CD14-positive monocyte (primary cell): ENCODE measurements at regions not wholly inside any gene's neighbourhood (a gene's known extent, or its start where the extent isn't known, plus 50 kb on each side); places are given as distances from the start of the nearest gene placed in this dataset.

Experiments used
- DNase-seq, 3 donors: peaks; one replicate each; pipeline ENCODE4 v3.0.0-alpha.2; 2011 to 2022
- H2AFZ ChIP-seq: 2 replicates; pipeline ENCODE4 v1.6.0; 2012; ENCODE audit warnings: mild to moderate bottlenecking, low read depth, low read length, inconsistent platforms; ENCODE audit not compliant: insufficient read depth, poor library complexity, severe bottlenecking
- H3K27ac ChIP-seq, 2 donors: 1 replicate in 1 of 2; 2 replicates in 1 of 2; pipeline ENCODE4 v1.5.1; 2012 to 2013; ENCODE audit warnings: low read length in 2 of 2, control low read depth in 1 of 2, inconsistent platforms in 1 of 2, low read depth in 1 of 2, mild to moderate bottlenecking in 1 of 2
- H3K27me3 ChIP-seq, 2 donors: one replicate each; pipeline versions ENCODE4 v1.6.0 to v1.6.1; 2011 to 2013; ENCODE audit warnings: low read length in 2 of 2; ENCODE audit not compliant: control insufficient read depth in 2 of 2, insufficient read depth in 2 of 2
- H3K36me3 ChIP-seq, 2 donors: replicated peaks in 1 of 2; 1 replicate in 1 of 2; 2 replicates in 1 of 2; pipeline versions ENCODE4 v1.5.1 to v1.6.1; 2012 to 2013; ENCODE audit warnings: low read length in 2 of 2, control low read depth in 1 of 2, inconsistent platforms in 1 of 2, mild to moderate bottlenecking in 1 of 2; ENCODE audit not compliant: insufficient read depth in 2 of 2, control insufficient read depth in 1 of 2
- H3K4me1 ChIP-seq, 2 donors: 1 replicate in 1 of 2; 2 replicates in 1 of 2; pipeline versions ENCODE4 v1.5.1 to v1.6.1; 2012 to 2013; ENCODE audit warnings: low read length in 2 of 2, control low read depth in 1 of 2, inconsistent platforms in 1 of 2, mild to moderate bottlenecking in 1 of 2, moderate library complexity in 1 of 2; ENCODE audit not compliant: insufficient read depth in 2 of 2, control insufficient read depth in 1 of 2
- H3K4me2 ChIP-seq: replicated peaks from 2 replicates; pipeline ENCODE3; 2012; ENCODE audit warnings: low read length, moderate library complexity, mild to moderate bottlenecking; ENCODE audit not compliant: poor library complexity, severe bottlenecking; ENCODE audit errors: extremely low read depth
- H3K4me3 ChIP-seq, 3 experiments: fragments of 200-600 bp in 1 of 3; sonication (generic) in 1 of 3; replicated peaks in 1 of 3; 1 replicate in 2 of 3; 2 replicates in 1 of 3; pipeline ENCODE4 v1.5.1; 2011 to 2013; ENCODE audit warnings: low read length in 3 of 3, mild to moderate bottlenecking in 3 of 3, control low read depth in 2 of 3, low read depth in 2 of 3, inconsistent platforms in 1 of 3, moderate library complexity in 1 of 3
- H3K79me2 ChIP-seq: 2 replicates; pipeline ENCODE4 v1.6.0; 2012; ENCODE audit warnings: mild to moderate bottlenecking, control low read depth, inconsistent platforms, low read length, moderate library complexity; ENCODE audit not compliant: insufficient read depth
- H3K9ac ChIP-seq: 2 replicates; pipeline ENCODE4 v1.6.0; 2017; ENCODE audit warnings: low read length, mild to moderate bottlenecking; ENCODE audit not compliant: insufficient read depth, poor library complexity, severe bottlenecking
- H3K9me3 ChIP-seq, 2 donors: replicated peaks in 1 of 2; 1 replicate in 1 of 2; 2 replicates in 1 of 2; pipeline versions ENCODE4 v1.5.1 to v1.6.1; 2012 to 2013; ENCODE audit warnings: low read length in 2 of 2, control low read depth in 1 of 2; ENCODE audit not compliant: control insufficient read depth in 1 of 2, insufficient read depth in 1 of 2
- H4K20me1 ChIP-seq: 2 replicates; pipeline ENCODE4 v1.6.0; 2012; ENCODE audit warnings: mild to moderate bottlenecking, low read length, control low read depth, moderate library complexity; ENCODE audit not compliant: insufficient read depth
- H3K27ac Mint-ChIP-seq, 7 donors: one replicate each; pipeline ENCODE4 v1.8.0; 2020; ENCODE audit warnings: mild to moderate bottlenecking in 7 of 7, mixed read lengths in 7 of 7, moderate library complexity in 6 of 7, inconsistent platforms in 2 of 7
- H3K27me3 Mint-ChIP-seq, 3 donors: one replicate each; pipeline ENCODE4 v1.8.0; 2021 to 2022; ENCODE audit warnings: low read depth in 3 of 3, mild to moderate bottlenecking in 3 of 3, mixed read lengths in 3 of 3, moderate library complexity in 3 of 3, inconsistent platforms in 1 of 3
- H3K36me3 Mint-ChIP-seq, 2 donors: one replicate each; pipeline ENCODE4 v1.8.0; 2020; ENCODE audit warnings: mixed read lengths in 2 of 2, inconsistent platforms in 1 of 2, mild to moderate bottlenecking in 1 of 2
- H3K4me1 Mint-ChIP-seq: one replicate; pipeline ENCODE4 v1.8.0; 2020; ENCODE audit warnings: mild to moderate bottlenecking, mixed read lengths
- H3K4me3 Mint-ChIP-seq, 2 donors: one replicate each; pipeline ENCODE4 v1.8.0; 2020; ENCODE audit warnings: mild to moderate bottlenecking in 2 of 2, mixed read lengths in 2 of 2, moderate library complexity in 1 of 2
- H3K9me3 Mint-ChIP-seq, 7 donors: one replicate each; pipeline ENCODE4 v1.8.0; 2020 to 2022; ENCODE audit warnings: mixed read lengths in 7 of 7, mild to moderate bottlenecking in 6 of 7, moderate library complexity in 6 of 7, inconsistent platforms in 2 of 7
- WGBS: methylation state at CpG from one replicate; pipeline ENCODE4 v1.1.5; 2013; ENCODE audit warnings: missing lambda C conversion rate; ENCODE audit not compliant: insufficient coverage; 5-methylcytosine and 5-hydroxymethylcytosine counted together
- intact Hi-C, 2 donors: fragments of 100-400 bp; cut with micrococcal nuclease; formaldehyde crosslinking; loops; one replicate each; pipeline versions ENCODE4 v1.15.0 to v1.15.1; 2023
- TF ChIP-seq, protein P1 (sequence below): fragments of 200-600 bp; IDR thresholded peaks from one replicate; pipeline ENCODE4 v1.8.0; 2022; ENCODE audit warnings: antibody characterized with exemption, mild to moderate bottlenecking

DNA sequence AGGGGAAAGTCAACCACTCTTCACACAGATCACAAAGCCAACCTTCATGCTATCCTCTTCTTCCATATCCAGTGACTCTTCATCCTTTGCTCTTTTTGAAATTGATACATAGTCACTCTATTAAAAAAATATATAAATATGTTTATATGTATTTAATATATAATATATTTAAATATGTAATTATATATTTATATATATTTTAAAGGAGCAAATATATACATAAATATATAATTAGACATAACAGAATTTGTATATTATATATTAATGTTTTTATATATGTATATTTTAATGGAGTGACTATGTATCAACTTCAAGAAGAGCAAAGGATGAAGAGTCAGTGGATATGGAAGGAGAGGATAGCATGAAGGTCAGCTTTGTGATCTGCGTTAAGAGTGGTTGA, 374.9 kb downstream of the CDH9 start:
- H3K27ac ChIP-seq, result no peak overlapping the region
- no peak overlapping the region for H3K4me3 ChIP-seq
- intact Hi-C loops, result no loop called here
- no peaks in the 10 kb centered on the region for H3K27me3 Mint-ChIP-seq
- DNase-seq, result no peak
- no peak overlapping the region for H3K27ac Mint-ChIP-seq
- no peaks in the 10 kb centered on the region for H3K27me3 ChIP-seq
- H3K4me1 Mint-ChIP-seq, result no peaks in the 10 kb centered on the region
- no peaks in the 10 kb centered on the region for H3K36me3 Mint-ChIP-seq
- peaks cover 23 to 27% of the 10 kb centered on the region in 2 donors for H3K9me3 ChIP-seq
- H3K9ac ChIP-seq, result no peak overlapping the region
- no peak overlapping the region for H2AFZ ChIP-seq
- WGBS, result no CpG with 5 or more reads among the region's 1 CpG
- no peaks in the 10 kb centered on the region for H4K20me1 ChIP-seq
- no peaks in the 10 kb centered on the region for H3K79me2 ChIP-seq
- no peak overlapping the region for H3K4me3 Mint-ChIP-seq
- no peaks in the 10 kb centered on the region for H3K36me3 ChIP-seq
- no peaks in the 10 kb centered on the region for H3K4me1 ChIP-seq
- TF ChIP-seq, protein P1, sequence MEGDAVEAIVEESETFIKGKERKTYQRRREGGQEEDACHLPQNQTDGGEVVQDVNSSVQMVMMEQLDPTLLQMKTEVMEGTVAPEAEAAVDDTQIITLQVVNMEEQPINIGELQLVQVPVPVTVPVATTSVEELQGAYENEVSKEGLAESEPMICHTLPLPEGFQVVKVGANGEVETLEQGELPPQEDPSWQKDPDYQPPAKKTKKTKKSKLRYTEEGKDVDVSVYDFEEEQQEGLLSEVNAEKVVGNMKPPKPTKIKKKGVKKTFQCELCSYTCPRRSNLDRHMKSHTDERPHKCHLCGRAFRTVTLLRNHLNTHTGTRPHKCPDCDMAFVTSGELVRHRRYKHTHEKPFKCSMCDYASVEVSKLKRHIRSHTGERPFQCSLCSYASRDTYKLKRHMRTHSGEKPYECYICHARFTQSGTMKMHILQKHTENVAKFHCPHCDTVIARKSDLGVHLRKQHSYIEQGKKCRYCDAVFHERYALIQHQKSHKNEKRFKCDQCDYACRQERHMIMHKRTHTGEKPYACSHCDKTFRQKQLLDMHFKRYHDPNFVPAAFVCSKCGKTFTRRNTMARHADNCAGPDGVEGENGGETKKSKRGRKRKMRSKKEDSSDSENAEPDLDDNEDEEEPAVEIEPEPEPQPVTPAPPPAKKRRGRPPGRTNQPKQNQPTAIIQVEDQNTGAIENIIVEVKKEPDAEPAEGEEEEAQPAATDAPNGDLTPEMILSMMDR, result no peak
- H3K9me3 Mint-ChIP-seq, result peaks cover 0 to 14% (median 9%) of the 10 kb centered on the region in 7 donors
- H3K4me2 ChIP-seq, result no peak overlapping the region

DNA sequence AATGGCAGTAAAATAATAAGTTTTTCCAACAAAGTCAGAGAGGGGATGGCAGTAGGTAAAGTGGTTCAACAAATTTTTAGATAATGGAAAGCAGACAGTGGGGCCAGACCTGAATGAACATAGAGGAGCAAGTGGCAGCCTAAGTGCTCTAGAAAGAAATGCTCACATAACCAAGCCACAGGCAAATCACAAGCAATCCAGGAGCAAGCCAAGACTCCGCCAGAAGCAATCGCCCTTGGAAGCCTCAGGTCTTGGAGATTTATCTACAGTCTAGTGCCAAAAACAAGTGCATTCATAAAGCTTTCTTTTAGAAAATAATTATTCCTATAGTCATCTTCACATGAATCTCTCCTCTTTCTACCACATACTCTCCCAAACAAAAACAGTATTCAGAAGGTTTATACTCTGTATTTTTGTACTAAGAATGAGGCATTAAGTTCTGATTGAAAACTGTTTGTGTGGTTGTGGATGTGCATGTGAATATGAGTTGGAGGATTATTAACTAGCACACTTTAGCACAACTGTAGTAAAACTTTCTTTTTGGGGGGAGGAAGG, 375.5 kb downstream of the CDH9 start:
- TF ChIP-seq, protein P1, result no peak
- Histone ChIP-seq H3K4me3 (no peak overlapping the region), H2AFZ (no peak overlapping the region), H3K4me1 (no peaks in the 10 kb centered on the region), H3K79me2 (no peaks in the 10 kb centered on the region), H3K9ac (no peak overlapping the region), H3K4me2 (no peak overlapping the region), H4K20me1 (no peaks in the 10 kb centered on the region), H3K9me3 (peaks cover 27 to 29% of the 10 kb centered on the region in 2 donors), H3K27ac (no peak overlapping the region), H3K27me3 (no peaks in the 10 kb centered on the region), H3K36me3 (no peaks in the 10 kb centered on the region)
- Mint-ChIP-seq H3K27ac (no peak overlapping the region), H3K4me1 (no peaks in the 10 kb centered on the region), H3K9me3 (peaks cover 0 to 15% (median 9%) of the 10 kb centered on the region in 7 donors), H3K27me3 (no peaks in the 10 kb centered on the region), H3K36me3 (no peaks in the 10 kb centered on the region), H3K4me3 (no peak overlapping the region)
- DNase-seq, result no peak
- intact Hi-C loops, result no loop called here
- 100% methylated on average over 1 of the region's 2 CpGs for WGBS
